Calu3 (cell line): ENCODE measurements at regions not wholly inside any gene's neighbourhood (a gene's known extent, or its start where the extent isn't known, plus 50 kb on each side); places are given as distances from the start of the nearest gene placed in this dataset.

Experiments used
- BruUV-seq: library from RNA; stranded (reverse); fragments of 400-500 nt; replicated peaks from 2 replicates; lab custom pipeline; 2021; lab: Mats Ljungman, UMichigan
- CTCF ChIA-PET: fragments of 300-600 bp; sonication (Branson Sonifier 250); formaldehyde crosslinking; loops from one replicate; lab custom pipeline; 2022; ENCODE audit warnings: antibody characterized with exemption; lab: Charles Lee
- DNase-seq: peaks from one replicate; pipeline ENCODE4 v3.0.0; 2022
- H3K27ac Mint-ChIP-seq: one replicate; pipeline ENCODE4 v1.8.0; 2022; ENCODE audit warnings: mixed read lengths; ENCODE audit not compliant: unreplicated experiment
- H3K27me3 Mint-ChIP-seq: one replicate; pipeline ENCODE4 v1.8.0; 2022; ENCODE audit warnings: mixed read lengths; ENCODE audit not compliant: unreplicated experiment
- H3K36me3 Mint-ChIP-seq: one replicate; pipeline ENCODE4 v1.8.0; 2022; ENCODE audit warnings: mild to moderate bottlenecking, moderate library complexity, mixed read lengths; ENCODE audit not compliant: insufficient read depth, unreplicated experiment
- H3K4me1 Mint-ChIP-seq: one replicate; pipeline ENCODE4 v1.8.0; 2022; ENCODE audit warnings: mild to moderate bottlenecking, low read depth, mixed read lengths; ENCODE audit not compliant: unreplicated experiment
- H3K4me3 Mint-ChIP-seq: one replicate; pipeline ENCODE4 v1.8.0; 2022; ENCODE audit warnings: mild to moderate bottlenecking, low read depth, moderate library complexity, mixed read lengths; ENCODE audit not compliant: unreplicated experiment
- H3K9me3 Mint-ChIP-seq: one replicate; pipeline ENCODE4 v1.8.0; 2022; ENCODE audit warnings: low read depth, mixed read lengths; ENCODE audit not compliant: unreplicated experiment
- intact Hi-C: fragments of 100-400 bp; cut with micrococcal nuclease; formaldehyde crosslinking; loops from one replicate; pipeline ENCODE4 v1.10.0; 2022; ENCODE audit not compliant: unreplicated experiment
- TF ChIP-seq, protein P1 (sequence below): fragments of 200-600 bp; IDR thresholded peaks from one replicate; pipeline ENCODE4 v1.8.0; 2022; ENCODE audit warnings: antibody characterized with exemption; ENCODE audit not compliant: unreplicated experiment

DNA sequence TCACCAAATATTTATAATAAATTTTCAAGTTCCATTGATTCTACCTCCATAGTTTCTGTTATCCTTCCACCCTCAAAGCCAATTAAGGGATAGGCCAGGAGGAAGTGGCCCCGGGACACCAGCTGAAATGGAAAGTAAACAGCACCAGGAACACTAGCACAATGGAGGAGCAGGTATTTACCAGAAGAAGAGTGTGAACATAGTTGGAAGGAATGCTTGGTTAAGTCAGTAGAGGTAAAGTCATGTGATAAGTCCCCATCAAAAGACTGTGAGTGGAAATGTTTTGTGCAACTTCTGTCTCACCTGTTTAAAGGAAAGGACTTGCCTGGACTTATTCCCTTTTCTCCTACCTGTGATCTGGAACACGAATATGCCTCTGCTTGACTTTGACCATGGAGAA lies 146.7 kb upstream of the RAI14 start:
- CTCF ChIA-PET = no interaction called here
- H3K4me3 Mint-ChIP-seq = no peak overlapping the region
- H3K9me3 Mint-ChIP-seq = no peaks in the 10 kb centered on the region
- BruUV-seq = no TSS peak
- intact Hi-C loops = no loop called here
- no peaks in the 10 kb centered on the region for H3K27me3 Mint-ChIP-seq
- H3K4me1 Mint-ChIP-seq = no peaks in the 10 kb centered on the region
- no peak overlapping the region for H3K27ac Mint-ChIP-seq
- TF ChIP-seq, protein P1, sequence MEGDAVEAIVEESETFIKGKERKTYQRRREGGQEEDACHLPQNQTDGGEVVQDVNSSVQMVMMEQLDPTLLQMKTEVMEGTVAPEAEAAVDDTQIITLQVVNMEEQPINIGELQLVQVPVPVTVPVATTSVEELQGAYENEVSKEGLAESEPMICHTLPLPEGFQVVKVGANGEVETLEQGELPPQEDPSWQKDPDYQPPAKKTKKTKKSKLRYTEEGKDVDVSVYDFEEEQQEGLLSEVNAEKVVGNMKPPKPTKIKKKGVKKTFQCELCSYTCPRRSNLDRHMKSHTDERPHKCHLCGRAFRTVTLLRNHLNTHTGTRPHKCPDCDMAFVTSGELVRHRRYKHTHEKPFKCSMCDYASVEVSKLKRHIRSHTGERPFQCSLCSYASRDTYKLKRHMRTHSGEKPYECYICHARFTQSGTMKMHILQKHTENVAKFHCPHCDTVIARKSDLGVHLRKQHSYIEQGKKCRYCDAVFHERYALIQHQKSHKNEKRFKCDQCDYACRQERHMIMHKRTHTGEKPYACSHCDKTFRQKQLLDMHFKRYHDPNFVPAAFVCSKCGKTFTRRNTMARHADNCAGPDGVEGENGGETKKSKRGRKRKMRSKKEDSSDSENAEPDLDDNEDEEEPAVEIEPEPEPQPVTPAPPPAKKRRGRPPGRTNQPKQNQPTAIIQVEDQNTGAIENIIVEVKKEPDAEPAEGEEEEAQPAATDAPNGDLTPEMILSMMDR = no peak
- no peaks in the 10 kb centered on the region for H3K36me3 Mint-ChIP-seq
- DNase-seq = no peak

DNA sequence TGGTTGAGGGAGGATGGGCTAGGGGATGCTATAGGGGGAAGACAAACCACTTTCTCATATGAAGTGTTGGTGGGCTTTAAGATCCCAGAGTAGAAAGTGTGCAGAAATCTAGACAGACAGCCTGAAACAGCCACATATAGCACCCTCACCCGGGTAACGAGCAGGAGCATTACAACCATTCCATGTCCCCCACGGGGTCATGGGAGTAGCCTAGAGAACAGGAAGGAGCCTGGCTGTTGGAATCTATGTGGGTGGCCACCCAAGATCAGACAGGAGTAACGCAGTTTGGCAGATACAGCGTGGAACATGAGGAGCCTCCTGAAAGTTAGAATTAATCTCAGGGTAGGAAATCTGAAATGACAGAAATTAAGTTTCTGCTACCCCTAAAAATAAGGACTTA lies 146.1 kb upstream of the RAI14 start:
- CTCF ChIA-PET = no interaction called here
- Mint-ChIP-seq H3K27me3 (no peaks in the 10 kb centered on the region), H3K27ac (no peak overlapping the region), H3K4me1 (no peaks in the 10 kb centered on the region), H3K4me3 (no peak overlapping the region), H3K36me3 (no peaks in the 10 kb centered on the region), H3K9me3 (no peaks in the 10 kb centered on the region)
- TF ChIP-seq, protein P1 = no peak
- DNase-seq = no peak
- no TSS peak for BruUV-seq
- intact Hi-C loops = no loop called here

DNA sequence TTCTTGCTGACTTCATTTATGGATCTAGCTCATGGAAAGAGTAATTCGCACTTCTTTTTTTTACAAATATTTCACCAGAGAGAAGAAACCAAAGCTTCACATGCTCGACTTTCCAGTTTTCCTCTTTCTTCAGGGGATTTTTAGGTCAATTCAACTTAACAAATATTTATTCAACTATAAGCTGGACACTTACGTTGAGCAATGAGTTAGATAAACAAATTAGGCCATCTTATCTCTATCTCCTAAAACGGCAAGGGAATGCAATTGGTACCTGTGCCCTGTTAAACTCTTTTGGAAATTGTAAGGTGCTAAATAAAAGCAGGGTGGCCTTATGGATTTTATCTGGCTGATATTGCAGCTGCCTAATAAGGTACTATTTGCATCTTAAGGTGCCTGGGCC lies 145.1 kb upstream of the RAI14 start:
- CTCF ChIA-PET = no interaction called here
- no peak overlapping the region for H3K4me3 Mint-ChIP-seq

DNA sequence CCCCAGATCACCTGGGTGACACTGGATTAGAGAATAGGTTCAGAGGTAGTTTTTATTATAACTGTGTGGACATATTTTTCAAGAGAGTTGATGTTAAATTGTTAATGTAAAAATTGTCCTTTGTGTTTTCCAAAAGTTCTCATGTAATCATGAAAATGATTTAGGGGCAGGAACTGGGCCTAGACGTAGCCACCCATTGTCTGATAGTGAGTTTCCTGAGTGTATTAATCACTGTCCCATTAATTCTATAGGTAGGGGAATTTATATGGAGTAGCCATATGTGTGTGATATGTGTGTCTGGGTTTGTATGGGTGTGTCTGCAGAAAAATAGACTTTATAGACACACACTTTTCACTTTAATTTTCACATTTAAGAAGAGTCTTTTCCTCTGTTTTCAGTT lies 144.6 kb upstream of the RAI14 start:
- CTCF ChIA-PET = no interaction called here
- TF ChIP-seq, protein P1 = no peak
- H3K27ac Mint-ChIP-seq = no peak overlapping the region

More for the DNA sequence above, 145.1 kb upstream of the RAI14 start:
- Mint-ChIP-seq H3K36me3 (no peaks in the 10 kb centered on the region), H3K4me1 (no peaks in the 10 kb centered on the region), H3K27ac (no peak overlapping the region), H3K9me3 (no peaks in the 10 kb centered on the region), H3K27me3 (no peaks in the 10 kb centered on the region)
- TF ChIP-seq, protein P1 = no peak
- BruUV-seq = no TSS peak
- intact Hi-C loops = no loop called here
- DNase-seq = no peak

More for the DNA sequence above, 144.6 kb upstream of the RAI14 start:
- H3K9me3 Mint-ChIP-seq = no peaks in the 10 kb centered on the region
- no peaks in the 10 kb centered on the region for H3K4me1 Mint-ChIP-seq
- H3K4me3 Mint-ChIP-seq = no peak overlapping the region
- DNase-seq = no peak
- no peaks in the 10 kb centered on the region for H3K27me3 Mint-ChIP-seq
- intact Hi-C loops = no loop called here
- no peaks in the 10 kb centered on the region for H3K36me3 Mint-ChIP-seq
- BruUV-seq = no TSS peak
